Epithelial cell of proximal tubule (primary cell): ENCODE measurements at regions not wholly inside any gene's neighbourhood (a gene's known extent, or its start where the extent isn't known, plus 50 kb on each side); places are given as distances from the start of the nearest gene placed in this dataset.

ENCODE experiments used
- DNase-seq: peaks from one replicate; pipeline ENCODE4 v3.0.0-alpha.2; 2011; ENCODE audit warnings: low read depth
- H3K4me3 ChIP-seq: 2 replicates; pipeline ENCODE4 v1.5.1; 2011; ENCODE audit warnings: low read depth, mild to moderate bottlenecking, low read length
- TF ChIP-seq, protein P1 (sequence below): conservative IDR thresholded peaks from 2 replicates; pipeline ENCODE4 v1.5.1; 2012; ENCODE audit warnings: low read depth, mild to moderate bottlenecking, low read length

DNA sequence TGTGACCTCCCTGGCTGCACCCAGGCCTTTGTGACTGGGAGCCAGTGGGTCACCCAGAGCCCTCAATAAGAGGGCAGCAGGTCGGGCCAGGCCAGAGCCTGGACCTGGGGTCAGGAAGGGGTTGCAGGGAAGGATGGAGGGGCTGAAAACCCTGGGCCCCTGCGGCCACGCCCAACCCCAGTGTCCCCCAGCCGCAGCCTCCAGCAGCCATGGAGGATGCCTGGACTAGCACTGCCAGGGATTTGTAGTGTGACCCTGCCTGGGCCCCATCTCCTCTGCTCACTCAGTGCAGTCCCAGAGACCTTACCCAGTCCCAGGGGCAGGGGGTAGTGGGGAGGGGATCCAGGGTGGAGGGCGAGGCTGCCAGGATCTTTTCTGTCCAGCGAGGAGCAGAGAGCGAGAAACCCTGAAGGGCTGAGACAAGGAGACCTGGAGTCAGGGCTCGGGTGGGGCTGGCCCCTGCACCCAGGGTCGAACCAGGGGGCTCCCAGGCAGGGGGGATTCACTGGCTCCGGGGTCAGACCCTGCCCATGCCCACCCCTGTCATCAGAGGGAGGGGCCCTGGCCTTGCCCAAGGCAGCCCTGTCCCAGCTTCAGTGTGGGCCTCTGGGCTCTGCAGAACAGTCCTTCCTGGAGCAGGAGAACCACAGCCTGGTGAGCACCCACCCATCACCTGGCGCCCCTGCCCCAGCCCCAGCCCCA is 187.5 kb downstream of the IGLL1 start:
- DNase-seq = no peak
- H3K4me3 ChIP-seq = no peak overlapping the region
- TF ChIP-seq, protein P1, sequence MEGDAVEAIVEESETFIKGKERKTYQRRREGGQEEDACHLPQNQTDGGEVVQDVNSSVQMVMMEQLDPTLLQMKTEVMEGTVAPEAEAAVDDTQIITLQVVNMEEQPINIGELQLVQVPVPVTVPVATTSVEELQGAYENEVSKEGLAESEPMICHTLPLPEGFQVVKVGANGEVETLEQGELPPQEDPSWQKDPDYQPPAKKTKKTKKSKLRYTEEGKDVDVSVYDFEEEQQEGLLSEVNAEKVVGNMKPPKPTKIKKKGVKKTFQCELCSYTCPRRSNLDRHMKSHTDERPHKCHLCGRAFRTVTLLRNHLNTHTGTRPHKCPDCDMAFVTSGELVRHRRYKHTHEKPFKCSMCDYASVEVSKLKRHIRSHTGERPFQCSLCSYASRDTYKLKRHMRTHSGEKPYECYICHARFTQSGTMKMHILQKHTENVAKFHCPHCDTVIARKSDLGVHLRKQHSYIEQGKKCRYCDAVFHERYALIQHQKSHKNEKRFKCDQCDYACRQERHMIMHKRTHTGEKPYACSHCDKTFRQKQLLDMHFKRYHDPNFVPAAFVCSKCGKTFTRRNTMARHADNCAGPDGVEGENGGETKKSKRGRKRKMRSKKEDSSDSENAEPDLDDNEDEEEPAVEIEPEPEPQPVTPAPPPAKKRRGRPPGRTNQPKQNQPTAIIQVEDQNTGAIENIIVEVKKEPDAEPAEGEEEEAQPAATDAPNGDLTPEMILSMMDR = no peak

DNA sequence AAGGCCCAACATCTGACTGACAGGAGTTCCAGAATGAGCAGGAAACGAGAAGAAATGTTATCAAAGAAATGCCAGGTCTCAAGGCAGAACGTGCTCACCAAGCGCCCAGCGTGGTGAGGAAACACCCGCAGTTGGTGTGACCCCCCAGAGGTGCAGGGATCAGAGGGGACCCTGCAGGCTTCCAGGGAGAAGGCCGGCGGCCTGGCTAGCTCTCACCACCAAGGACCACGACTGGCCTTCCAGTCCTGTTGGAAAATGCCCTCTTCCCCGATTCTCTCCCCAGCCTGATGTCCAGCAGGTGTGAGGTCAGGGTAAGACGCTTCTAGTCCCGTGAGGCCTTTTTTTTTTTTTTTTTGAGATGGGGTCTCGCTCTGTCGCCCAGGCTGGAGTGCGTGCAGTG is 189.1 kb downstream of the IGLL1 start:
- no peak for DNase-seq
- TF ChIP-seq, protein P1 = no peak

DNA sequence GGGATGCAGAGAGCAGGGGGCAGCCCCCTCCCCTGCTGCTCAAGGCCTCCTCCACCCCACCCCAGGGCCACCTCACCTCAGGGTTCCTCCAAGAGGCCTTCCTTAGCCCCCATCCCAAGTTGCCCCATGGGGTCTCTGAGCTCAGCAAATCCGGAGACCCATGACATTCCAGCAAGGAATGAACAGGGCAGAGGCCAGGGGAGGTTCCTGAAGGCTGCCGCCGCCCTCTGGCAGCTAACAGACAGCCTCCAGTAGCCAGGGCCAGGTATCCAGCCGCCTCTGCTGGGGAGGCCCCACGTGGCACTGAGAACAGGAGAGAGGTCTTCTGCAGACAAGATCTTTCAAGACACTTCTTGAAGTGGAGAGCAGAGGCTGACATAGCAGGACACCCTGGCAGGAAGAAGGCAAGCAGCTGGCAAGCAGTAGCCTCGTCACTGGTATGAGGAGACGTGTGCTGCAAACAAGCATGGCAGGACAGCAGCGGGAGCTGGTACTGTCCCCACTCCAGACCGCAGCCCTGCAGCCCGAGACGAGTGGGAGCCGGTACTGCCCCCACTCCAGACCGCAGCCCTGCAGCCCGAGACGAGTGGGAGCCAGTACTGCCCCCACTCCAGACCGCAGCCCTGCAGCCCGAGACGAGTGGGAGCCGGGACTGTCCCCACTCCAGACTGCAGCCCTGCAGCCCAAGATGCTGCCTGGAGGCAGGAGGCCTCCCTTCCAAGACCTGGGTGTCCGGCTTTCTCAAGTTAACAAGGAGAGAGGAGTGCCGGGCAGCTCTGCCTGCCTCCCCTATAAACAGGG is 190.6 kb downstream of the IGLL1 start:
- no peak for DNase-seq
- TF ChIP-seq, protein P1 = no peak
- H3K4me3 ChIP-seq = no peak overlapping the region

More for the DNA sequence above, 189.1 kb downstream of the IGLL1 start:
- no peak overlapping the region for H3K4me3 ChIP-seq

DNA sequence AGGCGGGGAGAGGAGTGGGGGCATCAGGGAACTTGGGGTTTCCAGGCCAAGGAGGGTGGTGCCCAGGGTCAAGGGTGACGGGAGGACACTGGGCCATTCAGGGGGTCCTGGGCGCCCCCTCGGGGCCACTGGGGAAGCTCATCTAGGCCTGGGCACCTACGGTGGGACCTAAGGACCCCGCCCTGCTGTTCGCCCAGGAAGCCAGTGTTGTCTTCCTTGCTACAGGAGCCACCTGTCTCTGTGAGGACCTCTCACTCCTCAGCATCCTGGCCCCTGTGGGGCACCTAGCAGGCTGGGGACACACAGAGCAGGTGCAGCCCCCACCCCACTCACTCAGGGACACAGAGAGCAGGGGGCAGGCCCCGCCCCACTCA is 191.6 kb downstream of the IGLL1 start:
- TF ChIP-seq, protein P1 = no peak
- H3K4me3 ChIP-seq = no peak overlapping the region
- DNase-seq = no peak

DNA sequence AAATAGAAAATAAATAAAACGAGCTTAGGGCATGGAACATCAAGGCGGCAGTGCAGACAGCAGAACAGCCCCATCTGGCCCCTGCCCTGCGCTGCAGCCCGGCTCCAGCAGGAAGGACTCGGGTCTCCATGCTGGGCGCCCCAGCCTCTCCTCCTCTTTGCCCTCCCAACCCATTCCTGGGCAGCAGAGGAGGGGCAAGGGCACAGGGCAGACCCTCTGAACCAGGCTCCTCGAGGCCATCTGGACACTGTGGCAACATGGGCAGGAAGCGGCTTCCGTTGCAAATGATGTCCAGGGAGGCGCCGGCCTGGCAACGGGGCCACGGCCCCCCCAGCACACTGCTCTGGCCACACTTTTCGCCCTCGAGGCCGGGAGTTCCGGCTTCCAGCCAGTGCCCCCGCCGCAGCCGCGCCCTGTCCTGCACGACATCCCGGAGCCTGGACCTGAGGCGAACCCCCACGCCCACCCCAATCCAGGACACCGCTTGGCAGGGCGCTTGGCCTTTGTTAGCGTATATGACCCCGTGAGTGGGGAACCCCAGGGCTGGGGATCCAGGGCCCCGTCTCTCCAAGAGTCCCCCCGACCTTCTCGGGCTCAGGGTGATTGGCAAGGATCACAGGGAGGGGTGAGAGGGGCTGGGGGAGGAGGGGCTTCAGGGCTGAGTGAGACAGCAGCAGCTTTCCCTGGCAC is 192.1 kb downstream of the IGLL1 start:
- TF ChIP-seq, protein P1 = no peak
- no peak for DNase-seq

DNA sequence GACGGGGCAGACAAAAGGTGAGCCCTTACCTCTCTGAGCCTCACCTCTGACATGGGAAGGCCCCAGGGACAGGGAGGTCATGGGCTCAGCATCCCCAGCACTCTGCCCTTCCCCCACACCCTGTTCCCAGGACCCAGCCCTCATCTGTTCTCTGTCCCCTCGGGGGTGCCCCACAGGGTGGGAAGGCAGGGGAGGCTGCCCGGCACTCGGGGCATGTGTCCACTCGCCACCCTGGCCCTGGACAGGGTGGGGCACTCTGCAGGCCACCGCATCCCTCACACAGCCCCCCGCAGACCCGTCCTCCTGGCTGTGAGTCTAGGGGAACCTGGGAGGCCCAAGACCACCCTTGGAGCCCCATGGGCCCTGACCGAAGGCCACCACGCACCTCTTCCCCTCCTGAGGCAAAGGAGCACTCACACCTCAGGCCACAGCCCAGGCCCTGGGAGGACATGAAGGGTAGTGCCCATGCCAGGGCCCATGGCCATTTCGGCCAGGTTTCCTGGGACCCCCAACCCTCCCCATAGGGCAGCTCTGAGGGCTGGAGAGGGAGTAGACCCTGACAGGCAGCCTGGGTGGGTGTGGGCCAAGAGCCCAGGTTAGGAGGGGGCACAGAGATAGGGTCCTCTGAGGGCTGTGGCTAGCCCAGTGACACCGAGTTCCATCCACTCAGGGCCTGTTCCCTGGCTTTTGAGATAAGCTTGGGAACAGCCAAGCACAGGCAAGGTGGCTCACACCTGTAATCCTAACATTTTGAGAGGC is 193.1 kb downstream of the IGLL1 start:
- DNase-seq = no peak
- TF ChIP-seq, protein P1 = no peak
- H3K4me3 ChIP-seq = no peak overlapping the region

More for the DNA sequence above, 192.1 kb downstream of the IGLL1 start:
- no peak overlapping the region for H3K4me3 ChIP-seq
